A673 (cell line): ENCODE measurements at regions not wholly inside any gene's neighbourhood (a gene's known extent, or its start where the extent isn't known, plus 50 kb on each side); places are given as distances from the start of the nearest gene placed in this dataset.

ENCODE experiments used
- BruUV-seq: library from RNA; stranded (reverse); fragments of 400-500 nt; replicated peaks from 2 replicates; lab custom pipeline; 2021; lab: Mats Ljungman, UMichigan
- CTCF ChIA-PET: fragments of 300-600 bp; sonication (Branson Sonifier 250); formaldehyde crosslinking; loops from one replicate; lab custom pipeline; 2022; ENCODE audit warnings: antibody characterized with exemption; lab: Charles Lee
- POLR2A ChIA-PET: fragments of 300-600 bp; sonication (Branson Sonifier 250); formaldehyde crosslinking; loops from one replicate; lab custom pipeline; 2022; ENCODE audit warnings: antibody characterized with exemption; ENCODE audit not compliant: low non-redundant PET; lab: Charles Lee
- DNase-seq: peaks from one replicate; pipeline ENCODE4 v3.0.0-alpha.2; 2015; ENCODE audit warnings: low spot score
- H3K27ac ChIP-seq: fragments of 200-600 bp; sonication (generic); 2 replicates; pipeline ENCODE4 v1.5.1; 2016; ENCODE audit warnings: mixed run types, low read depth, mild to moderate bottlenecking, mixed read lengths, antibody characterized with exemption, low read length; ENCODE audit not compliant: poor library complexity, severe bottlenecking
- H3K27me3 ChIP-seq: fragments of 200-600 bp; sonication (generic); replicated peaks from 2 replicates; pipeline ENCODE4 v1.6.1; 2017; ENCODE audit warnings: mixed run types, low read depth, mild to moderate bottlenecking, mixed read lengths, antibody characterized with exemption, low read length; ENCODE audit not compliant: insufficient read depth, poor library complexity
- H3K36me3 ChIP-seq: fragments of 200-600 bp; sonication (generic); 2 replicates; pipeline ENCODE4 v1.6.1; 2016; ENCODE audit warnings: mixed run types, mild to moderate bottlenecking, mixed read lengths, antibody characterized with exemption, low read length; ENCODE audit not compliant: insufficient read depth, poor library complexity, severe bottlenecking
- H3K4me1 ChIP-seq: fragments of 200-600 bp; sonication (generic); 2 replicates; pipeline ENCODE4 v1.6.1; 2017; ENCODE audit warnings: mixed run types, mild to moderate bottlenecking, mixed read lengths, antibody characterized with exemption, low read length; ENCODE audit not compliant: insufficient read depth, poor library complexity, severe bottlenecking
- H3K4me3 ChIP-seq: fragments of 200-600 bp; sonication (generic); 2 replicates; pipeline ENCODE4 v1.5.1; 2016; ENCODE audit warnings: low read depth, mixed run types, mild to moderate bottlenecking, mixed read lengths, low read length; ENCODE audit not compliant: poor library complexity, severe bottlenecking
- H3K9me3 ChIP-seq: fragments of 200-600 bp; sonication (generic); 2 replicates; pipeline ENCODE4 v1.6.1; 2016; ENCODE audit warnings: mixed run types, low read depth, mild to moderate bottlenecking, mixed read lengths, antibody characterized with exemption, low read length; ENCODE audit not compliant: poor library complexity, severe bottlenecking
- CTCF ChIP-seq: fragments of 300-800, 200-600 bp; sonication (generic); conservative IDR thresholded peaks from 2 replicates; pipeline ENCODE4 v1.5.1; 2017; ENCODE audit warnings: low read depth, mild to moderate bottlenecking, antibody characterized with exemption, low read length, moderate library complexity, mixed read lengths
- EZH2 ChIP-seq: fragments of 200-600 bp; sonication (generic); IDR thresholded peaks from 2 replicates; pipeline ENCODE4 v1.6.1; 2017; ENCODE audit warnings: borderline replicate concordance, low read depth, mild to moderate bottlenecking, mixed read lengths, antibody characterized with exemption, low read length; ENCODE audit not compliant: poor library complexity, severe bottlenecking
- intact Hi-C: fragments of 100-400 bp; cut with micrococcal nuclease; formaldehyde crosslinking; loops from one replicate; pipeline ENCODE4 v1.10.0; 2022; ENCODE audit not compliant: unreplicated experiment

- no peaks in the 10 kb centered on the region for H3K36me3 ChIP-seq
- H3K9me3 ChIP-seq: no peaks in the 10 kb centered on the region
- intact Hi-C loops: no loop called here
- H3K4me3 ChIP-seq: no peak overlapping the region
- DNase-seq: no peak
- POLR2A ChIA-PET: no interaction called here
- no peaks in the 10 kb centered on the region for H3K4me1 ChIP-seq
- no peak overlapping the region for H3K27ac ChIP-seq
- no peak for TF ChIP-seq CTCF
- TF ChIP-seq EZH2: no peak
- BruUV-seq: no TSS peak
- CTCF ChIA-PET: no interaction called here
- peaks cover 9% of the 10 kb centered on the region for H3K27me3 ChIP-seq
Measured at GRCh38 chr2:37460896-37461229, 116.4 kb downstream of the QPCT start.

GRCh38 chr2:37464067-37464466 is 119.6 kb downstream of the QPCT start:
- Histone ChIP-seq H3K4me1 (no peaks in the 10 kb centered on the region), H3K27ac (no peak overlapping the region), H3K4me3 (no peak overlapping the region), H3K9me3 (no peaks in the 10 kb centered on the region), H3K36me3 (no peaks in the 10 kb centered on the region), H3K27me3 (peaks cover 9% of the 10 kb centered on the region)
- ChIA-PET POLR2A (no interaction called here), CTCF (no interaction called here)
- BruUV-seq: no TSS peak
- TF ChIP-seq EZH2: no peak
- no peak for TF ChIP-seq CTCF
- intact Hi-C loops: no loop called here
- DNase-seq: no peak

- ChIA-PET POLR2A (interaction anchor here (0.6 kb wide), 1 partner anchor 96 kb away, joined by 3 read pairs; no protein-coding TSS in a partner anchor), CTCF (no interaction called here)
- TF ChIP-seq EZH2: no peak
- TF ChIP-seq CTCF: no peak
- Histone ChIP-seq H3K4me3 (no peak overlapping the region), H3K36me3 (no peaks in the 10 kb centered on the region), H3K4me1 (no peaks in the 10 kb centered on the region), H3K27me3 (peaks cover 9% of the 10 kb centered on the region), H3K9me3 (no peaks in the 10 kb centered on the region), H3K27ac (no peak overlapping the region)
- intact Hi-C loops: no loop called here
- no TSS peak for BruUV-seq
- DNase-seq: no peak
Measured at GRCh38 chr2:37466533-37467222, 122.2 kb downstream of the QPCT start.
